ENCODE measurements at regions not wholly inside any gene's neighbourhood (a gene's known extent, or its start where the extent isn't known, plus 50 kb on each side); places are given as distances from the start of the nearest gene placed in this dataset.

DNA sequence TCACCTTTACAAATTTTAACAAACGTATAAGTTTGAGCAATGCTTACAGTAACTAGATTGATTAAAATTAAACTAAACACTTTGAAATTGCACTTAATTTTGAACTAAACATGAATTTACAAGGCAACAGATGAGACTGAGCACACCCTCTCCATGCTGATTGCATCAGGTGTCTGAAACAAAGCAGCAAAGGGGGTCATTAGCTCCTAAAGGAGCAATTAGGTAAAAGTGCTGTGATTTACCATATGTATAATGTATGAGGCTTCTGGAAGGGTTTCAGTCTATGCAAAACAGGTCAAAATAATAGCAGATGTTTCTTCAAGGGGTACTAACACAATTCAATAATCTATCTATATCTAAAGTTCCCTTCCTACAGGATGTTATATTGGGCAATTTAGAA, 98.8 kb upstream of the LMNTD1 start:
- TF ChIP-seq, protein P1, sequence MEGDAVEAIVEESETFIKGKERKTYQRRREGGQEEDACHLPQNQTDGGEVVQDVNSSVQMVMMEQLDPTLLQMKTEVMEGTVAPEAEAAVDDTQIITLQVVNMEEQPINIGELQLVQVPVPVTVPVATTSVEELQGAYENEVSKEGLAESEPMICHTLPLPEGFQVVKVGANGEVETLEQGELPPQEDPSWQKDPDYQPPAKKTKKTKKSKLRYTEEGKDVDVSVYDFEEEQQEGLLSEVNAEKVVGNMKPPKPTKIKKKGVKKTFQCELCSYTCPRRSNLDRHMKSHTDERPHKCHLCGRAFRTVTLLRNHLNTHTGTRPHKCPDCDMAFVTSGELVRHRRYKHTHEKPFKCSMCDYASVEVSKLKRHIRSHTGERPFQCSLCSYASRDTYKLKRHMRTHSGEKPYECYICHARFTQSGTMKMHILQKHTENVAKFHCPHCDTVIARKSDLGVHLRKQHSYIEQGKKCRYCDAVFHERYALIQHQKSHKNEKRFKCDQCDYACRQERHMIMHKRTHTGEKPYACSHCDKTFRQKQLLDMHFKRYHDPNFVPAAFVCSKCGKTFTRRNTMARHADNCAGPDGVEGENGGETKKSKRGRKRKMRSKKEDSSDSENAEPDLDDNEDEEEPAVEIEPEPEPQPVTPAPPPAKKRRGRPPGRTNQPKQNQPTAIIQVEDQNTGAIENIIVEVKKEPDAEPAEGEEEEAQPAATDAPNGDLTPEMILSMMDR (IDR thresholded peaks at IDR 0.05; ENCODE audit: low read length) = no peak
- TF ChIP-seq EZH2 (optimal IDR thresholded peaks at IDR 0.05; ENCODE audit: low read depth, low read length) (no peak), EZH2phosphoT487 (IDR thresholded peaks at IDR 0.05; ENCODE audit: low read length) (no peak)

Data from MM.1S (cell line).